CD4-positive, alpha-beta T cell (primary cell): ENCODE measurements at regions not wholly inside any gene's neighbourhood (a gene's known extent, or its start where the extent isn't known, plus 50 kb on each side); places are given as distances from the start of the nearest gene placed in this dataset.

ENCODE experiments used
- ATAC-seq: fragments of 200-7000 bp; cut with Tn5 transposase; one replicate; pipeline ENCODE4 v1.10.0; 2022; ENCODE audit warnings: mild to moderate bottlenecking; ENCODE audit not compliant: poor library complexity
- CTCF ChIA-PET: fragments of 350-600 bp; sonication (Branson Sonifier 250); formaldehyde crosslinking; loops from one replicate; lab custom pipeline; 2021; ENCODE audit warnings: antibody characterized with exemption, inconsistent platforms; lab: Charles Lee
- POLR2A ChIA-PET: fragments of 350-600 bp; sonication (Branson Sonifier 250); formaldehyde crosslinking; loops from one replicate; lab custom pipeline; 2021; ENCODE audit warnings: antibody characterized with exemption, inconsistent platforms; lab: Charles Lee
- DNase-seq, 14 experiments: peaks; one replicate each; pipeline ENCODE4 v3.0.0-alpha.2; 2013 to 2020; ENCODE audit warnings: mixed read lengths in 2 of 14
- H3K27ac ChIP-seq, 2 donors: one replicate each; pipeline versions ENCODE4 v1.5.1 to v1.7.0; 2013; ENCODE audit warnings: low read length in 2 of 2, low read depth in 1 of 2, mild to moderate bottlenecking in 1 of 2
- H3K27me3 ChIP-seq, 2 experiments: 1 replicate in 1 of 2; 2 replicates in 1 of 2; pipeline versions ENCODE4 v1.6.1 to v1.7.0; 2013; ENCODE audit warnings: low read length in 2 of 2, control low read depth in 1 of 2, mild to moderate bottlenecking in 1 of 2, moderate library complexity in 1 of 2; ENCODE audit not compliant: insufficient read depth in 2 of 2, control insufficient read depth in 1 of 2
- H3K36me3 ChIP-seq: one replicate; pipeline ENCODE4 v1.6.1; 2013; ENCODE audit warnings: low read length, control low read depth; ENCODE audit not compliant: insufficient read depth
- H3K4me1 ChIP-seq: one replicate; pipeline ENCODE4 v1.6.1; 2013; ENCODE audit warnings: low read length, control low read depth; ENCODE audit not compliant: insufficient read depth
- H3K4me3 ChIP-seq: one replicate; pipeline ENCODE4 v1.5.1; 2013; ENCODE audit warnings: mild to moderate bottlenecking, low read length, moderate library complexity
- H3K9me3 ChIP-seq, 2 experiments: 1 replicate in 1 of 2; 2 replicates in 1 of 2; pipeline versions ENCODE4 v1.6.1 to v1.7.0; 2013; ENCODE audit warnings: low read length in 2 of 2, mild to moderate bottlenecking in 2 of 2, control low read depth in 1 of 2, moderate library complexity in 1 of 2; ENCODE audit not compliant: control insufficient read depth in 1 of 2, insufficient read depth in 1 of 2
- H3K27ac Mint-ChIP-seq: one replicate; pipeline ENCODE4 v1.8.0; 2020; ENCODE audit warnings: mixed read lengths
- H3K27me3 Mint-ChIP-seq: one replicate; pipeline ENCODE4 v1.8.0; 2021; ENCODE audit warnings: mixed read lengths
- H3K36me3 Mint-ChIP-seq: one replicate; pipeline ENCODE4 v1.8.0; 2021; ENCODE audit warnings: low read depth, mixed read lengths
- H3K4me1 Mint-ChIP-seq: one replicate; pipeline ENCODE4 v1.8.0; 2021; ENCODE audit warnings: low read depth, mixed read lengths
- H3K4me3 Mint-ChIP-seq: one replicate; pipeline ENCODE4 v1.8.0; 2020; ENCODE audit warnings: mild to moderate bottlenecking, mixed read lengths
- H3K9me3 Mint-ChIP-seq: one replicate; pipeline ENCODE4 v1.8.0; 2020; ENCODE audit warnings: mixed read lengths
- CTCF ChIP-seq: fragments of 200-600 bp; IDR thresholded peaks from one replicate; pipeline ENCODE4 v1.8.0; 2022; ENCODE audit warnings: antibody characterized with exemption, mild to moderate bottlenecking
- intact Hi-C, 2 experiments: fragments of 100-400 bp; cut with DNase I in 1 of 2; cut with micrococcal nuclease in 1 of 2; formaldehyde crosslinking; loops; one replicate each; pipeline versions ENCODE4 v1.15.1 to v1.9.0; 2023 to 2025; cut with DNase I, micrococcal nuclease

GRCh38 chr19:31907661-31908060 lies 437.7 kb upstream of the ZNF507 start:
- H3K36me3 Mint-ChIP-seq = no peaks in the 10 kb centered on the region
- Histone ChIP-seq H3K4me1 (no peaks in the 10 kb centered on the region), H3K27ac (no peak overlapping the region), H3K4me3 (no peak overlapping the region), H3K27me3 (no peaks in the 10 kb centered on the region), H3K9me3 (peaks cover 0 to 6% of the 10 kb centered on the region in 2 experiments), H3K36me3 (no peaks in the 10 kb centered on the region)
- no peaks in the 10 kb centered on the region for H3K27me3 Mint-ChIP-seq
- no peak overlapping the region for H3K27ac Mint-ChIP-seq
- no peak for TF ChIP-seq CTCF
- no peak overlapping the region for H3K4me3 Mint-ChIP-seq
- no peaks in the 10 kb centered on the region for H3K9me3 Mint-ChIP-seq
- POLR2A ChIA-PET = no interaction called here
- ATAC-seq (no peak), DNase-seq (no peak)
- H3K4me1 Mint-ChIP-seq = no peaks in the 10 kb centered on the region
- intact Hi-C loops = no loop called here
- CTCF ChIA-PET = no interaction called here

GRCh38 chr19:31908080-31908479 lies 437.3 kb upstream of the ZNF507 start:
- TF ChIP-seq CTCF = no peak
- no peak overlapping the region for H3K27ac ChIP-seq
- ChIA-PET CTCF (no interaction called here), POLR2A (no interaction called here)
- ATAC-seq = no peak
- no peaks in the 10 kb centered on the region for H3K36me3 ChIP-seq
- intact Hi-C loops = no loop called here
- Mint-ChIP-seq H3K27ac (no peak overlapping the region), H3K4me3 (no peak overlapping the region), H3K27me3 (no peaks in the 10 kb centered on the region), H3K4me1 (no peaks in the 10 kb centered on the region), H3K36me3 (no peaks in the 10 kb centered on the region), H3K9me3 (no peaks in the 10 kb centered on the region)
- H3K4me3 ChIP-seq = no peak overlapping the region
- H3K4me1 ChIP-seq = no peaks in the 10 kb centered on the region
- no peak for DNase-seq
- H3K9me3 ChIP-seq = peaks cover 0 to 6% of the 10 kb centered on the region in 2 experiments
- H3K27me3 ChIP-seq = no peaks in the 10 kb centered on the region

GRCh38 chr19:31908496-31909225 lies 436.7 kb upstream of the ZNF507 start:
- Mint-ChIP-seq H3K4me1 (no peaks in the 10 kb centered on the region), H3K27me3 (no peaks in the 10 kb centered on the region), H3K36me3 (no peaks in the 10 kb centered on the region), H3K4me3 (no peak overlapping the region), H3K27ac (no peak overlapping the region), H3K9me3 (no peaks in the 10 kb centered on the region)
- intact Hi-C loops = no loop called here
- ATAC-seq (no peak), DNase-seq (no peak)
- Histone ChIP-seq H3K36me3 (no peaks in the 10 kb centered on the region), H3K27ac (no peak overlapping the region), H3K4me3 (no peak overlapping the region), H3K9me3 (peaks cover 0 to 6% of the 10 kb centered on the region in 2 experiments), H3K4me1 (no peaks in the 10 kb centered on the region), H3K27me3 (no peaks in the 10 kb centered on the region)
- no peak for TF ChIP-seq CTCF
- ChIA-PET POLR2A (no interaction called here), CTCF (no interaction called here)
